A673 (cell line): ENCODE measurements at regions not wholly inside any gene's neighbourhood (a gene's known extent, or its start where the extent isn't known, plus 50 kb on each side); places are given as distances from the start of the nearest gene placed in this dataset.
"Not testable (repeated sequence)": the region's sequence is repeated elsewhere in the genome, so short reads cannot be mapped to it uniquely, and the experiment has no call there.

Source experiments
- BruUV-seq: library from RNA; stranded (reverse); fragments of 400-500 nt; replicated peaks from 2 replicates; lab custom pipeline; 2021; lab: Mats Ljungman, UMichigan
- CTCF ChIA-PET: fragments of 300-600 bp; sonication (Branson Sonifier 250); formaldehyde crosslinking; loops from one replicate; lab custom pipeline; 2022; ENCODE audit warnings: antibody characterized with exemption; lab: Charles Lee
- POLR2A ChIA-PET: fragments of 300-600 bp; sonication (Branson Sonifier 250); formaldehyde crosslinking; loops from one replicate; lab custom pipeline; 2022; ENCODE audit warnings: antibody characterized with exemption; ENCODE audit not compliant: low non-redundant PET; lab: Charles Lee
- DNase-seq: peaks from one replicate; pipeline ENCODE4 v3.0.0-alpha.2; 2015; ENCODE audit warnings: low spot score
- H3K27ac ChIP-seq: fragments of 200-600 bp; sonication (generic); 2 replicates; pipeline ENCODE4 v1.5.1; 2016; ENCODE audit warnings: mixed run types, low read depth, mild to moderate bottlenecking, mixed read lengths, antibody characterized with exemption, low read length; ENCODE audit not compliant: poor library complexity, severe bottlenecking
- H3K27me3 ChIP-seq: fragments of 200-600 bp; sonication (generic); replicated peaks from 2 replicates; pipeline ENCODE4 v1.6.1; 2017; ENCODE audit warnings: mixed run types, low read depth, mild to moderate bottlenecking, mixed read lengths, antibody characterized with exemption, low read length; ENCODE audit not compliant: insufficient read depth, poor library complexity
- H3K36me3 ChIP-seq: fragments of 200-600 bp; sonication (generic); 2 replicates; pipeline ENCODE4 v1.6.1; 2016; ENCODE audit warnings: mixed run types, mild to moderate bottlenecking, mixed read lengths, antibody characterized with exemption, low read length; ENCODE audit not compliant: insufficient read depth, poor library complexity, severe bottlenecking
- H3K4me1 ChIP-seq: fragments of 200-600 bp; sonication (generic); 2 replicates; pipeline ENCODE4 v1.6.1; 2017; ENCODE audit warnings: mixed run types, mild to moderate bottlenecking, mixed read lengths, antibody characterized with exemption, low read length; ENCODE audit not compliant: insufficient read depth, poor library complexity, severe bottlenecking
- H3K4me3 ChIP-seq: fragments of 200-600 bp; sonication (generic); 2 replicates; pipeline ENCODE4 v1.5.1; 2016; ENCODE audit warnings: low read depth, mixed run types, mild to moderate bottlenecking, mixed read lengths, low read length; ENCODE audit not compliant: poor library complexity, severe bottlenecking
- H3K9me3 ChIP-seq: fragments of 200-600 bp; sonication (generic); 2 replicates; pipeline ENCODE4 v1.6.1; 2016; ENCODE audit warnings: mixed run types, low read depth, mild to moderate bottlenecking, mixed read lengths, antibody characterized with exemption, low read length; ENCODE audit not compliant: poor library complexity, severe bottlenecking
- CTCF ChIP-seq: fragments of 300-800, 200-600 bp; sonication (generic); conservative IDR thresholded peaks from 2 replicates; pipeline ENCODE4 v1.5.1; 2017; ENCODE audit warnings: low read depth, mild to moderate bottlenecking, antibody characterized with exemption, low read length, moderate library complexity, mixed read lengths
- EZH2 ChIP-seq: fragments of 200-600 bp; sonication (generic); IDR thresholded peaks from 2 replicates; pipeline ENCODE4 v1.6.1; 2017; ENCODE audit warnings: borderline replicate concordance, low read depth, mild to moderate bottlenecking, mixed read lengths, antibody characterized with exemption, low read length; ENCODE audit not compliant: poor library complexity, severe bottlenecking
- intact Hi-C: fragments of 100-400 bp; cut with micrococcal nuclease; formaldehyde crosslinking; loops from one replicate; pipeline ENCODE4 v1.10.0; 2022; ENCODE audit not compliant: unreplicated experiment

- no peaks in the 10 kb centered on the region for H3K27me3 ChIP-seq
- H3K4me3 ChIP-seq, result no peak overlapping the region
- BruUV-seq, result no TSS peak
- no peaks in the 10 kb centered on the region for H3K4me1 ChIP-seq
- POLR2A ChIA-PET, result no interaction called here
- H3K36me3 ChIP-seq, result no peaks in the 10 kb centered on the region
- no peaks in the 10 kb centered on the region for H3K9me3 ChIP-seq
- TF ChIP-seq EZH2 (no peak), CTCF (no peak)
- CTCF ChIA-PET, result no interaction called here
- intact Hi-C loops, result no loop called here
- no peak for DNase-seq
- H3K27ac ChIP-seq, result no peak overlapping the region
Measured at GRCh38 chr9:96108691-96109380, 193.1 kb downstream of the HSD17B3 start.

GRCh38 chr9:96107436-96107835 is 194.5 kb downstream of the HSD17B3 start:
- Histone ChIP-seq H3K27ac (no peak overlapping the region), H3K9me3 (no peaks in the 10 kb centered on the region), H3K27me3 (no peaks in the 10 kb centered on the region), H3K4me3 (no peak overlapping the region), H3K4me1 (no peaks in the 10 kb centered on the region), H3K36me3 (no peaks in the 10 kb centered on the region)
- ChIA-PET POLR2A (no interaction called here), CTCF (no interaction called here)
- no peak for DNase-seq
- no TSS peak for BruUV-seq
- intact Hi-C loops, result no loop called here
- TF ChIP-seq EZH2 (no peak), CTCF (no peak)

DNA sequence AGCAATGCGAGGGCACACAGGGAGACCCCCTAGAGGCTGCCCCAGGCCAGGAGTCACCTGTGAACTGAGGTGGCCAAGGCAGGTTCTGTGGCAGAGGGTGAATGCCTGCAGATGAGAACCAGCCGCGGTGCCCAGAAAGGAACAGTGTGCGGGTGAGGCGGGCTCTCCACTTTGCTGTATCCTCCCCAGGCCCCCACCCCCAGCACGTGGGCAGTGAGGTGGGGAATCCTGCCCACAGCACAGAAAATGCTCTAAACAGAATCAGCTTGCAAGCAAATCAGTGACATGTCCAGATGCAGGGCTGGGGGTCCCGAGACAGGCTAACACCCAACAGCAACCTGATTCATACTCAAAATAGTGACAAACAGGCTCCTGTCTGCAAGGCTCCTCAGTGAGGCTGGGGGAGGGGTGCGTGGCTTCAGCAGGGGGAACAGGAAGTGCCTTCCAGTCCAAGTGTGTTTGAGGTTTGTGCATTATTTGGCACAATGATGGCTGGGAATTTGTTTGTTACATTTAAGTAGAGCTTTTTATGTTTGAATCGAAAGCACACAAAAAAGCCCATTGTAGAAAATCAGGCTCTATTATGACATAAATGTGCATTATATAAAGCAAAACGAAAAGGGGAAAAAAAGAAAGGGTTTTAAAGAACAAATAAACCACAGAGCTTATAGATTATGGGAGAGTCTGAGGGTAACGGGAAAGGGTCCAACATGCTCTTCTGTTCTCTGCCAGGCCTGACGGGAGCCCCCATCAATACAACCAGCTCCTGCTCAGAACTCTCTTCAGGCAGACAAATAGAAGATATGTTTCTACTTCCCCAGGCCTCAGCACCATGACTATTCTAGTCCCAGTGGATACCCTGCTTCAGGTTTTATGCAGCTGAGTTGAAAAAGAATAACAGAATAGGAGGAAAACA is 201.3 kb downstream of the HSD17B3 start:
- Histone ChIP-seq H3K27me3 (no peaks in the 10 kb centered on the region), H3K27ac (peak overlapping the region; percentile 8), H3K4me3 (no peak overlapping the region), H3K9me3 (no peaks in the 10 kb centered on the region), H3K36me3 (no peaks in the 10 kb centered on the region), H3K4me1 (no peaks in the 10 kb centered on the region)
- intact Hi-C loops, result no loop called here
- CTCF ChIA-PET, result no interaction called here
- TF ChIP-seq EZH2, result no peak
- no peak for TF ChIP-seq CTCF
- DNase-seq, result peak; percentile 14
- POLR2A ChIA-PET, result no interaction called here
- BruUV-seq, result no TSS peak

GRCh38 chr9:96090630-96091029 is 211.3 kb downstream of the HSD17B3 start:
- intact Hi-C loops, CTCF ChIA-PET, H3K36me3 ChIP-seq, POLR2A ChIA-PET, BruUV-seq, H3K4me1 ChIP-seq, H3K9me3 ChIP-seq, H3K27ac ChIP-seq, H3K4me3 ChIP-seq, DNase-seq: not testable (repeated sequence)
- H3K27me3 ChIP-seq, result peaks cover 11% of the 10 kb centered on the region
